Memory B cell (primary cell): ENCODE measurements at regions not wholly inside any gene's neighbourhood (a gene's known extent, or its start where the extent isn't known, plus 50 kb on each side); places are given as distances from the start of the nearest gene placed in this dataset.

Experiments
- ATAC-seq: fragments of 150-1000 bp; cut with Tn5 transposase; 2 replicates; pipeline ENCODE4 v1.10.0; 2021; ENCODE audit warnings: low read depth, mild to moderate bottlenecking, moderate library complexity
- DNase-seq, 2 donors: peaks; one replicate each; pipeline ENCODE4 v3.0.0; 2022; ENCODE audit warnings: low spot score in 2 of 2
- H3K27ac Mint-ChIP-seq: one replicate; pipeline ENCODE4 v1.8.0; 2022; ENCODE audit warnings: mild to moderate bottlenecking, moderate library complexity, mixed read lengths
- H3K27me3 Mint-ChIP-seq: one replicate; pipeline ENCODE4 v1.8.0; 2022; ENCODE audit warnings: mixed read lengths
- H3K36me3 Mint-ChIP-seq: one replicate; pipeline ENCODE4 v1.8.0; 2022; ENCODE audit warnings: mild to moderate bottlenecking, mixed read lengths
- H3K4me1 Mint-ChIP-seq: one replicate; pipeline ENCODE4 v1.8.0; 2022; ENCODE audit warnings: mixed read lengths
- H3K4me3 Mint-ChIP-seq: one replicate; pipeline ENCODE4 v1.8.0; 2022; ENCODE audit warnings: mild to moderate bottlenecking, moderate library complexity, mixed read lengths
- H3K9me3 Mint-ChIP-seq: one replicate; pipeline ENCODE4 v1.8.0; 2022; ENCODE audit warnings: mixed read lengths

- H3K9me3 Mint-ChIP-seq = peaks cover 2% of the 10 kb centered on the region
- no peaks in the 10 kb centered on the region for H3K36me3 Mint-ChIP-seq
- no peak for ATAC-seq
- H3K4me1 Mint-ChIP-seq = no peaks in the 10 kb centered on the region
- no peak overlapping the region for H3K27ac Mint-ChIP-seq
- DNase-seq = no peak
- H3K4me3 Mint-ChIP-seq = no peak overlapping the region
- no peaks in the 10 kb centered on the region for H3K27me3 Mint-ChIP-seq
Measured at GRCh38 chr16:48932216-48932855, 322.4 kb upstream of the N4BP1 start.

DNA sequence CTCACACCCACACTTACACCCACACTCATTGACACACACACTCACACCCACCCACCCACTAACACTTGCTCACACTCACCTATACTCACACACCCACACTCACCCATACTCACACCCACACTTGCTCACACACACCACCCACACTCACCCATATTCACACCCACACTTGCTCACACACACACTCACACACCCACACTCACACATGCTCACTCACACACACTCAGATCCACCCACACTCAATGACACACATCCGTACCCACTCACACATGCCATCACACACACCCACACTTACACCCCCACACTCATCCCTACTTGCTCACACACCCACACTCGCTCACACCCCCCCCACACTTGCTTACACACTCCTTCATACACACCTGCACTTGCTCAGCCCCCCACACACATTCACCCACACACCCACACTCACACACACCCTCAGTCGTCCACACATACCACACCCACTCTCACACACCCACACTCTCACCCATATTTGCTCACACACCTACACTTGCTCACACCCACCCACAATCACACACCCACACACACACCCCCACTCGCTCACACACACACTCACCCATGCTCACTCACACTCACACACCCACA, 321.1 kb upstream of the N4BP1 start:
- no peak overlapping the region for H3K4me3 Mint-ChIP-seq
- peaks cover 2% of the 10 kb centered on the region for H3K9me3 Mint-ChIP-seq
- ATAC-seq (no peak), DNase-seq (no peak)
- no peaks in the 10 kb centered on the region for H3K36me3 Mint-ChIP-seq
- H3K4me1 Mint-ChIP-seq = no peaks in the 10 kb centered on the region
- H3K27me3 Mint-ChIP-seq = no peaks in the 10 kb centered on the region
- no peak overlapping the region for H3K27ac Mint-ChIP-seq

DNA sequence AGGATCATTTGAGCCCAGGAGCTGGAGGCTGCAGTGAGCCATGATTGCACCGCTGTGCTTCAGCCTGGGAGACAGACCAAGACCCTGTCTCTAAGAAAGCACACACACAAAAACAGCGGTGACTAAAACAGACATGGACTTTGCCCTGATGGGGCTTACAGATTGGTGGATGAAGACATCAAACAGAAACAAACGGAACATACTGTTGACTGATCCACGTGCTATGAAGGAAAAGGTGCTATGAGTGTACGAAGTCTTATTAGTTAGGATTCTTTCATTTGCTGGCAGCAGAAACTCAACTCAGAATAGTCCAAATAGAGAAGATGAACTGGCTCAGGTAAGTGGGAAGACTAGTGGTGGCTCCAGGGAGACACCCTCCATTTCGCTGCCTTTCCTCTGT, 309.8 kb upstream of the N4BP1 start:
- no peaks in the 10 kb centered on the region for H3K36me3 Mint-ChIP-seq
- no peak overlapping the region for H3K27ac Mint-ChIP-seq
- no peak overlapping the region for H3K4me3 Mint-ChIP-seq
- ATAC-seq = no peak
- H3K27me3 Mint-ChIP-seq = no peaks in the 10 kb centered on the region
- no peak for DNase-seq
- peaks cover 4% of the 10 kb centered on the region for H3K9me3 Mint-ChIP-seq
- no peaks in the 10 kb centered on the region for H3K4me1 Mint-ChIP-seq

GRCh38 chr16:48918520-48919258, 308.7 kb upstream of the N4BP1 start:
- no peak for DNase-seq
- no peaks in the 10 kb centered on the region for H3K36me3 Mint-ChIP-seq
- no peak overlapping the region for H3K4me3 Mint-ChIP-seq
- no peaks in the 10 kb centered on the region for H3K4me1 Mint-ChIP-seq
- H3K27ac Mint-ChIP-seq = no peak overlapping the region
- ATAC-seq = no peak
- H3K9me3 Mint-ChIP-seq = peaks cover 4% of the 10 kb centered on the region
- H3K27me3 Mint-ChIP-seq = no peaks in the 10 kb centered on the region

- H3K27ac Mint-ChIP-seq = no peak overlapping the region
- ATAC-seq = no peak
- H3K4me3 Mint-ChIP-seq = no peak overlapping the region
- no peaks in the 10 kb centered on the region for H3K36me3 Mint-ChIP-seq
- no peaks in the 10 kb centered on the region for H3K9me3 Mint-ChIP-seq
- no peaks in the 10 kb centered on the region for H3K27me3 Mint-ChIP-seq
- DNase-seq = no peak
- H3K4me1 Mint-ChIP-seq = no peaks in the 10 kb centered on the region
Measured at GRCh38 chr16:48916566-48916965, 306.6 kb upstream of the N4BP1 start.

DNA sequence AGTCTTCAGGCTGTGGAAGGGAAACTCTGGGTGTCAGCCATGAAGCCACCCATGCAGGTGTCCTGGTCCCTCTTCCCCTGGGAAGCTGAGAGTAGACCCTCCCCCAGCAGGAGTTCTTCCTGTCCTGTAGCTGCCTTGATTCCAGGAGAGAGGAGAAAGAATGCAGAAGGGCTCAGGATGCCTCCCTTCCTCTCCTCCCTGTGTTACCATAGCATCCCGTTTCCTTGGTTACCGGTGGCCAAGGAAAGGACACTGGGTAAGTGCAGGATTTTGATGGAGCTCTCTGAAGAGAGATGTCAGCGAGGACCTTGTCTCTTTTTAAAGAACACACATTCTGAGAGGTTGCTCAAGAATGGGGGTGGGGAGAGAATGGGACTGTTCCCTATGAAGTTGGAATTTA, 304.1 kb upstream of the N4BP1 start:
- Mint-ChIP-seq H3K27me3 (no peaks in the 10 kb centered on the region), H3K4me3 (no peak overlapping the region), H3K4me1 (no peaks in the 10 kb centered on the region), H3K27ac (no peak overlapping the region), H3K36me3 (no peaks in the 10 kb centered on the region), H3K9me3 (peaks cover 3% of the 10 kb centered on the region)
- DNase-seq (no peak), ATAC-seq (no peak)

- DNase-seq = no peak
- no peak for ATAC-seq
- Mint-ChIP-seq H3K9me3 (peaks cover 3% of the 10 kb centered on the region), H3K4me1 (no peaks in the 10 kb centered on the region), H3K27me3 (no peaks in the 10 kb centered on the region), H3K27ac (no peak overlapping the region), H3K36me3 (no peaks in the 10 kb centered on the region), H3K4me3 (no peak overlapping the region)
Measured at GRCh38 chr16:48913384-48913783, 303.4 kb upstream of the N4BP1 start.

GRCh38 chr16:48912360-48912759, 302.4 kb upstream of the N4BP1 start:
- H3K27ac Mint-ChIP-seq = no peak overlapping the region
- H3K27me3 Mint-ChIP-seq = no peaks in the 10 kb centered on the region
- H3K9me3 Mint-ChIP-seq = peaks cover 3% of the 10 kb centered on the region
- ATAC-seq (no peak), DNase-seq (no peak)
- no peaks in the 10 kb centered on the region for H3K4me1 Mint-ChIP-seq
- no peaks in the 10 kb centered on the region for H3K36me3 Mint-ChIP-seq
- no peak overlapping the region for H3K4me3 Mint-ChIP-seq

DNA sequence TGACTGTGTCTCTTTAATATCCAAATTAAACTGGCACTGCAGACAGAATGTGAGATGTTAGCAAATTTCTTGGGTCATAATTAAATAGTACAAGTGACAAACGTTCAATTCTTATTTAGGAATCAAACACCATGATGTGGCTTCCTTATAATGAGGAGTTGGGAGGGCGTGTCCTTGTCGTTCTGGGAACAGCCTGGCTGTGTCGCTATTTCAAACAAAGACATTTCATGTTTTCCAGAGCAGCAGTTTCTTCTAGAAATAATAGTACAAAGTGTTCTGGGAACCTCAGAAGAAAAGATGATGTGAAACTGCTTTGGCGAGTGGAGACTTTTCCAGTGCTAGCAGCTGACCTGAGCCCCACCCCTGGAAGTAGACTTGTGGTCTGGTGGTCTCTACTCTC, 301.7 kb upstream of the N4BP1 start:
- H3K27me3 Mint-ChIP-seq = no peaks in the 10 kb centered on the region
- no peaks in the 10 kb centered on the region for H3K4me1 Mint-ChIP-seq
- H3K27ac Mint-ChIP-seq = no peak overlapping the region
- H3K36me3 Mint-ChIP-seq = no peaks in the 10 kb centered on the region
- DNase-seq (no peak), ATAC-seq (no peak)
- no peak overlapping the region for H3K4me3 Mint-ChIP-seq
- peaks cover 3% of the 10 kb centered on the region for H3K9me3 Mint-ChIP-seq

DNA sequence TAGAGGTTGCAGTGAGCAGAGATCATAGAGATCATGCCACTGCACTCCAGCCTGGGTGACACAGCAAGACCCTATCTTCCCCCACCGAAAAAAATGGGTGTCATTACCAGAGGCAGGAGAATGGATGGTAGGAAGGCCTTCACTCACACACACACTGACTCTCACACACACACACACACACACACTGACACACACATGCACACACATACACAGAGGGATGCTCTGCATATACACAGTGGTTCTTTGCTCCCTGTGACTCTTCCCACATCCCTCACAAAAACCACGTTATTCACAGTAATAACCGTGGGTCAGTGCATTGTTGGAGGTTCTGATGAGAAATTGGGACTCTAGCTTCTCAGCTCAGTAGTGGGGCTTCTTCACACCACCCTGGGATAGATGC, 300.2 kb upstream of the N4BP1 start:
- Mint-ChIP-seq H3K27me3 (no peaks in the 10 kb centered on the region), H3K27ac (no peak overlapping the region), H3K9me3 (peaks cover 3% of the 10 kb centered on the region), H3K36me3 (no peaks in the 10 kb centered on the region), H3K4me3 (no peak overlapping the region), H3K4me1 (no peaks in the 10 kb centered on the region)
- no peak for ATAC-seq
- no peak for DNase-seq

GRCh38 chr16:48909231-48909630, 299.3 kb upstream of the N4BP1 start:
- ATAC-seq (no peak), DNase-seq (no peak)
- no peak overlapping the region for H3K27ac Mint-ChIP-seq
- no peaks in the 10 kb centered on the region for H3K36me3 Mint-ChIP-seq
- H3K4me1 Mint-ChIP-seq = no peaks in the 10 kb centered on the region
- H3K4me3 Mint-ChIP-seq = no peak overlapping the region
- H3K27me3 Mint-ChIP-seq = no peaks in the 10 kb centered on the region
- H3K9me3 Mint-ChIP-seq = peaks cover 4% of the 10 kb centered on the region

DNA sequence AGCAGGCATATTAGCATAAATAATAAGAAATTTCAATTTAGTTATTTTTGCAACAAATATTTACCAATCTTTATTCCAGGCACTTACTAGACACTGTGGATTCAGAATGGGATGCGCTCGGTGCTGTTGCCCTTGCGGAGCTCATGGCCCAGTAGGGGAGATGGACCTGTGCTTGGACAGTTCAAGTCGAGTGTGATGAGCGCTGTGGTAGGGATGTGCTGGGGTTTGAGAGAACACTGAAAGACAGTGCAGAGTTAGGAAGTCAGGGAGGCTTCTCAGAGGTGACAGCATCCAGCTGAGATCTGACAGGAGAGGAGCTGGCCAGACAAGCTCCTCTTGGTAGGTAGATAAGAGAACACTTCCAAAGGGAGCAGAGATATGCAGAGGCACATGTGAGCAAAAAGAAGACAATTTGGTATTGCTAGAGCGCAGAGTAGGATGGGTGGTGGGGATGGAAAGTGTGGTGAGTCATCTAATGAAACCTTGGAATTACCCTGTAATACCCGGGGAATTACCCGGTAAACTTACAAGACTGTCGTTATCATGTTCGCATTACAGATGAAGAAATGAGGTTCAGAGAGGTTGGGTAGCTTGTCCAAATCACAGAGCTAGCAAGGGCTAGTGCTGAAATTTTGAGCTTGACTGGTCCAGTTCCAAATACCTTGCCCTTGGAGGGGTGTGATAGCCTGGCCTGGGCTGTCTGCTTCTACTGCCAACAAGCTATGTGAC, 298.1 kb upstream of the N4BP1 start:
- Mint-ChIP-seq H3K27ac (no peak overlapping the region), H3K9me3 (peaks cover 4% of the 10 kb centered on the region), H3K27me3 (no peaks in the 10 kb centered on the region), H3K4me3 (no peak overlapping the region), H3K4me1 (no peaks in the 10 kb centered on the region), H3K36me3 (no peaks in the 10 kb centered on the region)
- ATAC-seq (no peak), DNase-seq (no peak)

GRCh38 chr16:48905632-48906505, 295.9 kb upstream of the N4BP1 start:
- no peak overlapping the region for H3K4me3 Mint-ChIP-seq
- no peaks in the 10 kb centered on the region for H3K27me3 Mint-ChIP-seq
- no peaks in the 10 kb centered on the region for H3K36me3 Mint-ChIP-seq
- no peaks in the 10 kb centered on the region for H3K4me1 Mint-ChIP-seq
- no peak overlapping the region for H3K27ac Mint-ChIP-seq
- ATAC-seq (no peak), DNase-seq (no peak)
- peaks cover 4% of the 10 kb centered on the region for H3K9me3 Mint-ChIP-seq
